Stimulated activated CD4-positive, alpha-beta T cell treated with anti-CD3 and anti-CD28 coated beads, Interleukin-4, amount 100 ng/mL, for 24 hours (primary cell): ENCODE measurements at regions not wholly inside any gene's neighbourhood (a gene's known extent, or its start where the extent isn't known, plus 50 kb on each side); places are given as distances from the start of the nearest gene placed in this dataset.
"Not testable (repeated sequence)": the region's sequence is repeated elsewhere in the genome, so short reads cannot be mapped to it uniquely, and the experiment has no call there.

Experiments used
- DNase-seq: peaks from one replicate; pipeline ENCODE4 v3.0.0-alpha.2; 2020

GRCh38 chr4:12016729-12017128 is 588.0 kb upstream of the HS3ST1 start:
- DNase-seq: no peak

DNA sequence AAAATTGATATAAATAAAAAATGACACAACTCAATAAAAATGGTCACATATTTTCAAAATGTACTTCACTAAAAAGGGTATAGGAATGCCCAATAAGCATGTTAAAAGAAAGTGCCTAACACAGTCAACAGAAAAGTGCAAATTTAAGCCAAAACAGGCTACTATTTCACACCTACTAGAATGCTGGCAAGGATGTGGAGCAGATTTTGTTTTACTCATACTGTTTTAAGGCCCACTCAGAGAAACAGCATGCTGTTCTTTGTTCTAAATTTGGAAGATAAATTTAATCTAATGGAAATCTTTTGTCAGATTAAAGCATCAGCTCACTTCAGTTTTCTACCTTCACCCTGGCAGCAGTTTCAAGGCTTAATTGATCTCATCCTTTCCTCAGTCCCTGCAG is 576.8 kb upstream of the HS3ST1 start:
- no peak for DNase-seq

GRCh38 chr4:11996581-11996980 is 567.9 kb upstream of the HS3ST1 start:
- not testable (repeated sequence) for DNase-seq

GRCh38 chr4:11976726-11977263 is 548.1 kb upstream of the HS3ST1 start:
- DNase-seq: no peak

- DNase-seq: no peak
Observed at GRCh38 chr4:11973270-11973669, 544.6 kb upstream of the HS3ST1 start.

DNA sequence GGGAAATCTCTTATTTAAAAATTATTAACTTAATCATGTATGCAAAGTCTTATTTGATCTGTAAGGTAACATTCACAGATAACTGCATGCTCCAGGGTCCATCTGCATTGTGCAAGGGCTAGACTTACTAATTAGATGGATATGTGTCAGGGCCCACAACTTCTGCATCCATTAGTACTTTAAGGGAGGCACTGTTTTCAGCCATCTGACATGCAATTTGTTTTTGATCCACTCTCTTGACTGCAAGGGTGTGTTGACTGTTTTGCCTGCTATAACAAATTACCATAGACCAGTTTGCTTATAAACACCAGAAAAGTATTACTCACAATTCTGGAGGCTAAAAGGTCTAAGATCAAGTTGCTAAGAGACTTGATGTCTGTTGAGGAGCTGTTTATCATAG is 542.1 kb upstream of the HS3ST1 start:
- DNase-seq: no peak

DNA sequence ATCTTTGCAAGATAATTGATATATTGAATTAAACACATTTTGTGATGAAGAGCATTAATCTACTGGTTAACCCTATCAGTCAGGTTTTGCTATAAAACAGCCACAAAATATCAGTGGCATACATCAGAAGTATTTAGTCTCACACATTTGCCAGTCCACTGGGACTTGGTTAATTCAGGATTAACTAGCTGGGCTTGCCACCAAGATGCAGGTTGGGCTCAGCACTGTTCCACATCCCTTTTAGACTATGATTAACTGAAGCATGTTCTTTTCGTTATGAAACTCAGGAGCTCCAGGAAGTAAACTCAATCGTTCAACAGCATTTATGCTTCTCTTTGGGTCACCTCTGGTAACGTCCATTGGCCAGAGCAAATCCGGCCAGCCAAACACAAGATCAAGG is 538.1 kb upstream of the HS3ST1 start:
- no peak for DNase-seq

- DNase-seq: no peak
Observed at GRCh38 chr4:11954093-11954492, 525.4 kb upstream of the HS3ST1 start.

DNA sequence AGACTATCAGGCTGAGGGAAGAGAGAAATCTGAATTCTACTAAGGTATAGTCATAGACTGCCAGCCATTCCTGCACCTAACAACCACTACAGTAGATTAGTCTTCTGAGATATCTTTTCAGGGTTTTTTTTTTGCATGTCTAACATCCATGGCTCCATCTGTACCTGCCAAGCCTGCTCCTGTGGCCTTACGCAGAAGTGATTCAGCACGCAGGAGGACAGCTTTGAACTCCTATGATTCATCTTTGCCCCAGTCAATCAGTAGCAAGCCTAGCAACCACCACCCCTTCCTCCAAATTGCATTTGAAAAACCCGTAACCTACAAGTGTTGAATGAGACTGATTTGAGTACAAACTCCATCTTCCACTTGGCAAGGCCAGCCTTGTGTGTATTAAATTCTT is 520.7 kb upstream of the HS3ST1 start:
- DNase-seq: no peak

GRCh38 chr4:11947629-11948028 is 518.9 kb upstream of the HS3ST1 start:
- not testable (repeated sequence) for DNase-seq

DNA sequence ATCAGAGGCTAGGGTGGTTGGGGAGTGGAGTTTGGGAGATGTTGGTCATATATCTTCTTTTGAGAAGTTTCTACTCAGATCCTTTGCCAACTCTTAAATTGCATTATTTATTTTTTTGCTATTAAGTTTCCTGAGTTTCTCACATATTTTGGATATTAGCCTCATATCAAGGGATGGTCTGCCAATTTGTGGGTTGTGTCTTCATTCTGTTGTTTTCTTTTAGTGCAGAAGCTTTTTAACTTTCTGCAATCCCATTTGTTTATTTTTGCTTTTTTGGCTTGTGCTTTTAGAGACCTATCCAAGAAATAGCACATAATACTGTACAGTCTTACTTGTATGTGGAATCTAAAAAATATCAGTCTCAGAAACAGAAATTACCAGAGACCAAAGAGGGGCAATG is 509.2 kb upstream of the HS3ST1 start:
- DNase-seq: no peak

- DNase-seq: no peak
Observed at GRCh38 chr4:11931266-11931820, 502.6 kb upstream of the HS3ST1 start.

GRCh38 chr4:11929080-11929479 is 500.4 kb upstream of the HS3ST1 start:
- no peak for DNase-seq

GRCh38 chr4:11919316-11919715 is 490.6 kb upstream of the HS3ST1 start:
- no peak for DNase-seq

DNA sequence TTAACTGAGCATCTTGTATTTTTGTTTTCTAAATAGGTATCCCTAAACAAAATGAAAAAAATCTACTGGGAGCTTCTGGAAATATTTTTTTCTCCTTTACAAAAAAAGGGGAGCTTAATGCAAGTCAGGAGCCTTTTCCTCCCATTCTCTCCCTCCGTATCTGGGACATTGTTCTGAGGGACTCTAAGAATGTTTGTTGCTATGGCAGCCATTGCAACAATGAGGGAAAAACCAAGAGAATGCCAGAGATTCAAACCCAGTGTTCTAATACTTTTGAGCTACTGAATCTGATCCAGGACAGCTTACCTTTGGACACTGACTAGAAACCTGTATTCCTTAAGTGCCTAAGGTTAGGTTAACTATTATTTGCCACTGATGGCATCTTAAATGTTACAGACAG is 485.7 kb upstream of the HS3ST1 start:
- DNase-seq: no peak

- no peak for DNase-seq
Observed at GRCh38 chr4:11912886-11913285, 484.2 kb upstream of the HS3ST1 start.

DNA sequence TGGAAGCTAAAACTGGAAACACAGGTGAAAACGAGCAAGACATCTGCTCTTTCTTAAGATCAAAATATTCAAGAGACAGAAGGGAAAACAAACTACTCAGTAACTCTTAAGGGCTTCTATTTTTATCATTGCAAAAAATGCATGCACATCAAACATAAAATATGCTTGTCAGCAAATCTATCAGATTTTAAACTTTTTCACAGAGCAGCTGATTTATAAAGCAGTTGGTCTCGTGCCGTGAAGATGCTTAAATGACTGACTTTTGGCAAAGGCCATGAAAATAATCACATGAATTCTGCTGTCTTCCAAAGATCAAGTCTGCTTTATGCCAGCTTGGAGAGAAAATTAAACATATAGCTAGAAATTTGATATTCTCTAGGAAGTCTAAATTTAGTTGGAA is 482.1 kb upstream of the HS3ST1 start:
- no peak for DNase-seq

DNA sequence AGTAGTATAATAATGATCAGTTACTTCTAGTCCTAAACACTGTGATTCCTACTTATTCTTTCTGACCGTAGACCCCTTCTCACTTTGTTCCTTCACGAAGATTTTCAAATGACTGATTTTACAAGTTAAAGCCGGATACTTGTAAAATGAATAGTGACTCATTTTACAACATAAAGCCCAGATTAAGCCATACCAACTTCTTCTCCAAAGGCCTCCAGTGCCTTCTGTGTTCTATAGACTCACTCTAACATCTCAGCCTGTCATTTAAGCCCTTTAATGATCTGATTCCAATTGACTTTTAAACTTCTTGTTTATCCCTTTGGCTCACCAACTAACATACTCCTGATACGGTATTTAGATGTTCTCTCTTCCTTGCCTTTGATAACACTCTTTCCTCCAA is 480.0 kb upstream of the HS3ST1 start:
- no peak for DNase-seq

DNA sequence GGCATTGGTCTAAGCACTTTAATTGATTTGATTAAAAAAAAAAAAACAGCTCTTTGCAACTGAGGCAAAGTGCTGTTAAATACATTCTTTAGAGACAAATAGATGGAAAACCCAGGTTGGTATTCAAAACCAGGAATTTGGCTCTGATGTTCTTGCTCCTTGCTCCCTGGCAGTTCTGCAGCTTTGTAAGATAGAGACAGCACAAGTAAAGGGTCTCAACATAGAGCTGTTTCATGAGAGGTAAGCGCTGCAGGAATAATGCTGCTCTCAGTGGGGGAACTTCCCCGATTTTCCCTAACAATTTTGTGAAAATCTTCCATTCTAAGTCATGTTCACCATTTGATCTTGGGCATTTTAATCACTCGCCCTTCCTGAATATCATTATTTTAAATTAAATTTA is 479.5 kb upstream of the HS3ST1 start:
- DNase-seq: no peak

DNA sequence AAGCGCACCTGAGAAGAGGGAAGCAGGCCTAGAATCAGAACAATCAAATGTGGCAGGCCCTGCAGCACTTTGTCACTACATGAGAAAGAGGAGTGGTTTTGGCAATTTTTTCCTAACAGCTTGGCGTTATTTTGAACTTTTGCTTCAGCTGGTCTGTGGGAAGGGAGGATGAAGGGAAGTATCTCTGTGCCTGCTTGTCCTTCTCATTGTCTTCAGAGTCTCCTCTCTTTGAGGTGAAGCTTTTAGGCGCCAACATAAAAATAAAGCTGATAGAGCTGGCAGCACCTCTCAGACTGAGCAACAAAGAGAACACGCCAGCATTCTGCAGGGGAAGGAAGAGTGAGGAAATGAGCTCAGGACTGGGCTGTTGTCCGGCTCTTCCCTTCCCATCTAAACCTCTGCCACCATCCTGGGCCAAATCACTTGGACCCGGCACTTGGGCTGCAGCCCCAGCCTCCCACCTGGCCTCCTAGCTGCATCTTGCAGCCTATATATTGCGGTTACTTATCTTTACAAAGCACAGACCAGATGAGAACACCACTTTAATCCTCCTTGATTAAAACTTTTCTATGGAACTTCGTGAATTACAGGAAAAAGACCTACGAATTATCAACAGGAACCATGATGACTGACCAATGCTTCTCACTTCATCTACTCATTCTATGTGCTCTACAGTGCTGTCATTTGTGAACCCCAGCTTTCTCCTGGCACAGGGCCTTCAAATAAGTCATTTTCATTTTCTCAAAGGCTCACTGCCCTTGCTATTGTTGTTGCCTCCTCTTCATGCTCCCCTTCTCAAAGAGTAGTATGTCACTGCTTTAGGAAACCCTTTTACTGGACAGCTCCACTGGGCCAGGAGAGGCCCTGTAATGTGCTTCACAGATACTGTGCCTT is 476.4 kb upstream of the HS3ST1 start:
- no peak for DNase-seq

DNA sequence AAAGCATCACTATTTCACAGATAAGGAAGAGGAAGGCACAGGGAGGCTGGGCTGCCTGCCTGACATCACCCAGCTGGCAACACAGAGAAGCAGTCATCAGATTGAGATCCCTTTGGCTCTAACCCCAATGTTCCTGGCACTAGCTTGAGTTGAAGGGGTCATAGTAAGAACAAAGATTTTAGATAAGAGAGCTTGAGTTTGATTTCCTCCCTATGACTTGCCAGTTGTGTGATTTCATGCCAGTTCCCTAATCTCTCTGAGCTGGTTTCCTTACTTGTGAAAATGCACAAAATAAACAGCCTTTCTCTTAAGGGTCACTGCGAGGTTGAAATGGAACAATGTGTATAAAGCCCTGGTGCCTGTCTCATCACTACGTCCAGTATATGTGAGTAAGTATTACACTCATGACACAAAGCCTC is 475.4 kb upstream of the HS3ST1 start:
- DNase-seq: no peak

- no peak for DNase-seq
Observed at GRCh38 chr4:11901089-11901488, 472.4 kb upstream of the HS3ST1 start.

GRCh38 chr4:11900359-11900758 is 471.7 kb upstream of the HS3ST1 start:
- DNase-seq: no peak

DNA sequence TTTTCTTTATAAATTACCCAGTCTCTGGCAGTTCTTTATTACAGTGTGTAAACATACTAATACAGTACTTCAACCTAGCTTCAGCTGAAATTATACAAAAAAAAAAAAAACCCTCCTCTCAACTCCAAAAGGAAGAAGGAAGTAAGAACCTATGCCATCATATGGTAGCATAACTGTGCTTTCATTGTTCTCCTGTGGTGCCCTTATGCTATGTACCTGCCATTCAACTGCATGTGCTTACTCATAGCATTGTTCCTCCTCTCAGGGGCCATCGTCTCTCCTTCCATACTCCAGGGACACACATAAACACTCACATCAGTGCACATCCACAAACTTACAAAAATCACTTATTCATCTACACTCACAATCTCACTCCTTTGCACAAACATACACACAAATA is 470.1 kb upstream of the HS3ST1 start:
- DNase-seq: no peak

- DNase-seq: no peak
Observed at GRCh38 chr4:11895766-11896165, 467.1 kb upstream of the HS3ST1 start.
